Breast epithelium (tissue), 4 donors: ENCODE measurements at regions not wholly inside any gene's neighbourhood (a gene's known extent, or its start where the extent isn't known, plus 50 kb on each side); places are given as distances from the start of the nearest gene placed in this dataset.
A peak's percentile ranks its signal among the peaks of the same experiment; 100 is the strongest.

Experiments
- DNase-seq, 2 donors: peaks; one replicate each; pipeline ENCODE4 v3.0.0-alpha.2; 2019; ENCODE audit warnings: low spot score in 2 of 2
- H3K27ac ChIP-seq, 2 donors: fragments of 200-600 bp; sonication (generic) in 1 of 2; one replicate each; pipeline ENCODE4 v1.5.1; 2016 to 2019; ENCODE audit warnings: mild to moderate bottlenecking in 1 of 2
- H3K27me3 ChIP-seq, 2 donors: fragments of 200-600 bp; sonication (generic) in 1 of 2; one replicate each; pipeline versions ENCODE4 v1.5.1 to v1.6.0; 2017 to 2019; ENCODE audit warnings: control low read depth in 1 of 2, mild to moderate bottlenecking in 1 of 2
- H3K36me3 ChIP-seq: fragments of 200-600 bp; one replicate; pipeline ENCODE4 v1.5.1; 2019
- H3K4me1 ChIP-seq, 2 donors: fragments of 200-600 bp; sonication (generic); one replicate each; pipeline ENCODE4 v1.5.1; 2016 to 2019; ENCODE audit warnings: control low read depth in 1 of 2
- H3K4me3 ChIP-seq, 3 donors: fragments of 200-600 bp; sonication (generic); 1 replicate in 2 of 3; 2 replicates in 1 of 3; pipeline ENCODE4 v1.5.1; 2016 to 2019; ENCODE audit warnings: mild to moderate bottlenecking in 3 of 3, moderate library complexity in 2 of 3
- H3K9me3 ChIP-seq, 2 donors: fragments of 200-600 bp; sonication (generic) in 1 of 2; one replicate each; pipeline ENCODE4 v1.5.1; 2016 to 2019; ENCODE audit warnings: control low read depth in 1 of 2
- POLR2A ChIP-seq: fragments of 450-650 bp; IDR thresholded peaks from one replicate; pipeline ENCODE4 v1.6.1; 2016; ENCODE audit warnings: antibody characterized with exemption, mild to moderate bottlenecking, moderate library complexity
- POLR2AphosphoS5 ChIP-seq, 3 donors: sonication (generic); formaldehyde crosslinking; IDR thresholded peaks; one replicate each; pipeline ENCODE4 v1.6.1; 2017; ENCODE audit warnings: antibody characterized with exemption in 3 of 3
- intact Hi-C: fragments of 100-400 bp; cut with DNase I; formaldehyde crosslinking; loops from one replicate; pipeline ENCODE4 v1.15.1; 2023; ENCODE audit warnings: low total_unique reads
- TF ChIP-seq, protein P1 (sequence below), 3 donors: fragments of 450-650 bp; IDR thresholded peaks; one replicate each; pipeline ENCODE4 v1.5.1; 2016 to 2017; ENCODE audit warnings: antibody characterized with exemption in 3 of 3, mild to moderate bottlenecking in 3 of 3, moderate library complexity in 3 of 3

DNA sequence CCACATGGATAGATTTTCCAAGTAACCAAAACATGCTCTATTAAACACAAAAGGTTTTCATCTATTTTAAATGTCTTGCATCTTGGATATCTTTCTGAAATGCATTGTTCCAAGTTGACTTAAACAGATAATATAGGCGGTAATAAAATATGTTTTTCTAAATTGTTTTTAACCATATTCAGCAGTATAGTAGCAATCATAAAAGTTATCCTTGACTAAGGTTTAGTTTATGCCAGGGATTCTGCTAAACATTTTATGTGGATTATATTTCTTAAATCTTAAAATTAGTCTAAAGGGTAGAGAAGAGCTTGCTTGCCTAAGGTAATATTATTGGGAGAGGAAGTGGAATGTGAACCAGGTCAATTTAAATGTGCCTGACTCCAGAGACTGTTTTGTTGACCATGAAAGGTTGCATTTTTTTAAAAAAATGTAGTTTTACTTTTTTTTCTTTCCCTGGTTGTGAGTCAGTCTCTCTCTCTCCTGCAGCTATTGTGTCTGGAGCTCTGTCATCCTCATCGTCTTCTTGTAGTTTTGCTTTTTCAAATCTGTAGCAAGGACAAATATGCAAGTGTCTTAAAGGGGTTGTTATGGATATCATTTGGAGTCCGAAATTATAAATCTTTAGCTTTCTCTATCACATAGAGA, 309.1 kb upstream of the COL3A1 start:
- Histone ChIP-seq H3K27ac (peak overlapping the region in 1 of 2 donors; percentile 27), H3K4me3 (no peak overlapping the region), H3K9me3 (no peaks in the 10 kb centered on the region), H3K27me3 (no peaks in the 10 kb centered on the region), H3K36me3 (no peaks in the 10 kb centered on the region), H3K4me1 (no peaks in the 10 kb centered on the region)
- TF ChIP-seq POLR2AphosphoS5 (IDR thresholded peaks at IDR 0.05) (no peak), POLR2A (no peak)
- TF ChIP-seq, protein P1, sequence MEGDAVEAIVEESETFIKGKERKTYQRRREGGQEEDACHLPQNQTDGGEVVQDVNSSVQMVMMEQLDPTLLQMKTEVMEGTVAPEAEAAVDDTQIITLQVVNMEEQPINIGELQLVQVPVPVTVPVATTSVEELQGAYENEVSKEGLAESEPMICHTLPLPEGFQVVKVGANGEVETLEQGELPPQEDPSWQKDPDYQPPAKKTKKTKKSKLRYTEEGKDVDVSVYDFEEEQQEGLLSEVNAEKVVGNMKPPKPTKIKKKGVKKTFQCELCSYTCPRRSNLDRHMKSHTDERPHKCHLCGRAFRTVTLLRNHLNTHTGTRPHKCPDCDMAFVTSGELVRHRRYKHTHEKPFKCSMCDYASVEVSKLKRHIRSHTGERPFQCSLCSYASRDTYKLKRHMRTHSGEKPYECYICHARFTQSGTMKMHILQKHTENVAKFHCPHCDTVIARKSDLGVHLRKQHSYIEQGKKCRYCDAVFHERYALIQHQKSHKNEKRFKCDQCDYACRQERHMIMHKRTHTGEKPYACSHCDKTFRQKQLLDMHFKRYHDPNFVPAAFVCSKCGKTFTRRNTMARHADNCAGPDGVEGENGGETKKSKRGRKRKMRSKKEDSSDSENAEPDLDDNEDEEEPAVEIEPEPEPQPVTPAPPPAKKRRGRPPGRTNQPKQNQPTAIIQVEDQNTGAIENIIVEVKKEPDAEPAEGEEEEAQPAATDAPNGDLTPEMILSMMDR (IDR thresholded peaks at IDR 0.05): no peak
- DNase-seq: no peak
- intact Hi-C loops: no loop called here

GRCh38 chr2:188665727-188666304, 308.4 kb upstream of the COL3A1 start:
- intact Hi-C loops: no loop called here
- no peak for TF ChIP-seq POLR2AphosphoS5 (IDR thresholded peaks at IDR 0.05)
- H3K9me3 ChIP-seq: no peaks in the 10 kb centered on the region
- H3K4me1 ChIP-seq: no peaks in the 10 kb centered on the region
- H3K27me3 ChIP-seq: no peaks in the 10 kb centered on the region
- no peak overlapping the region for H3K27ac ChIP-seq
- DNase-seq: no peak
- H3K36me3 ChIP-seq: no peaks in the 10 kb centered on the region
- no peak overlapping the region for H3K4me3 ChIP-seq

- TF ChIP-seq POLR2AphosphoS5 (IDR thresholded peaks at IDR 0.05) (no peak), POLR2A (no peak)
- TF ChIP-seq, protein P1 (IDR thresholded peaks at IDR 0.05): no peak
- Histone ChIP-seq H3K36me3 (no peaks in the 10 kb centered on the region), H3K27me3 (no peaks in the 10 kb centered on the region), H3K27ac (no peak overlapping the region), H3K9me3 (no peaks in the 10 kb centered on the region), H3K4me1 (no peaks in the 10 kb centered on the region), H3K4me3 (no peak overlapping the region)
- no peak for DNase-seq
- intact Hi-C loops: no loop called here
Measured at GRCh38 chr2:188666503-188666902, 307.7 kb upstream of the COL3A1 start.

DNA sequence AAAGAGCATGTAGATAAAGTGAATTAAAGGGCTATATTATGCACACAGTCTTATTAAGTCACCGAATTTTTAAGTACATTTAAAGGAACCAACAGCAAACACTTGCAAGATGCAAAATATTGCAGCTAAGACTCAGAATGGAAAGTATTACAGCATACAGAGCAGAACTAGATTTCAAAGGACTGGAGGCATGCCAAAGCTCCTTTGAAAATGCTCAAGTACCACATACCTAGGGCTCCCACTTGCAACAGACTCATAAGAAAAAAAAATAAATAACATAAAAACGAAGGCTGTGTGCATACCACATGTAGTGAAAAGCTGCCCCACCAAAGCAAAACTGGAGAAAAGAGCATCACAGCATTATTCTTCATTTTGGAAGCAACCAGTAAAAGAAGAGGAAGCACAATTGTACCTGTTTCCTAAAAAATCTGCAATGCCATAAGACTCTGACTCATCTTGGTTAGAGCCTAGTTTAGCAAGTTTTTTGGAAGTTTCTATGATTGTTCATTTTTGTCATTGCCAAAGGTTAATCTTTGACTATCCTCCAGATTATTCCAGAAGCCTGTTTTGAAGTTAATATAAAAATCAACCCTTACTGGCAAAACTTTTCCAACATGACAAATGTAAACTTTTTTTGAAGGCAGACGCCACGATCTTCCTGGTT, 306.0 kb upstream of the COL3A1 start:
- Histone ChIP-seq H3K9me3 (no peaks in the 10 kb centered on the region), H3K27me3 (no peaks in the 10 kb centered on the region), H3K27ac (no peak overlapping the region), H3K4me1 (no peaks in the 10 kb centered on the region), H3K4me3 (no peak overlapping the region), H3K36me3 (no peaks in the 10 kb centered on the region)
- no peak for TF ChIP-seq POLR2A
- no peak for DNase-seq
- intact Hi-C loops: no loop called here

DNA sequence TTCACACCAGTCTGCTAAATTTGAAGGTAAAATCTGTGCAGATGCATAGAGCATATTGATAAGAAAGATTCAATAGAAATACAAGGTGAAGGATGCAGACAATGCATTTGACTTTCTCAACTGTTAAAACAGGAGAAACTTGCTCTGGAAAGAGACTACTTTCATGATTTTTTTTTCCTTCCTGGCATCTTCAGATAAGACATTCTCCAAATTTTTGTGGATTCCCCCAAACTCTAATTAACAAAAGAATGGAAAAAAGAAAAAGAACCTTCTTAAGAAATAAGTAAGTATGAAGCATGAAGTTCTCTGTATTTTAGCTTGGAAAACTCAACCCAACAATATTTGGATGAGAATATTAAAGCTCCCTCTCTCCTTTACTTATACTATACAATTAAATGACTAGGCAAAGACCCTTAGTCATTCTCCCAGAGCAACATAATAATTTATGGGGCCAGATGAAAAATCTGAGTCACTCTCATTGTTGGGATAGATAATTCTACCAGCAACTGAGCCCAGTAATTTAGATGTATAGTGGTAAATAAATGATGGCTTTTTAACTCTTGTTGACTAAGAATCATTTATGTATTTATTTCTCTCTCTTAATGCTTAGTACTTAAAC, 298.7 kb upstream of the COL3A1 start:
- Histone ChIP-seq H3K36me3 (no peaks in the 10 kb centered on the region), H3K4me1 (no peaks in the 10 kb centered on the region), H3K4me3 (no peak overlapping the region), H3K27me3 (no peaks in the 10 kb centered on the region), H3K27ac (no peak overlapping the region), H3K9me3 (no peaks in the 10 kb centered on the region)
- TF ChIP-seq POLR2A (no peak), POLR2AphosphoS5 (IDR thresholded peaks at IDR 0.05) (no peak)
- TF ChIP-seq, protein P1 (IDR thresholded peaks at IDR 0.05): no peak
- intact Hi-C loops: no loop called here
- DNase-seq: no peak

- no peak for TF ChIP-seq POLR2A
- TF ChIP-seq, protein P1 (IDR thresholded peaks at IDR 0.05): no peak
- TF ChIP-seq POLR2AphosphoS5 (IDR thresholded peaks at IDR 0.05): no peak
- no peak overlapping the region for H3K27ac ChIP-seq
- no peak overlapping the region for H3K4me3 ChIP-seq
- DNase-seq: no peak
- no peaks in the 10 kb centered on the region for H3K36me3 ChIP-seq
- no peaks in the 10 kb centered on the region for H3K9me3 ChIP-seq
- H3K4me1 ChIP-seq: no peaks in the 10 kb centered on the region
- no peaks in the 10 kb centered on the region for H3K27me3 ChIP-seq
- intact Hi-C loops: no loop called here
Measured at GRCh38 chr2:188676010-188676400, 298.2 kb upstream of the COL3A1 start.
